Loucy (cell line): ENCODE measurements at regions not wholly inside any gene's neighbourhood (a gene's known extent, or its start where the extent isn't known, plus 50 kb on each side); places are given as distances from the start of the nearest gene placed in this dataset.

Experiments
- EZH2phosphoT487 ChIP-seq: fragments of 200-600 bp; IDR thresholded peaks from 2 replicates; pipeline ENCODE4 v1.6.1; 2018; ENCODE audit warnings: antibody characterized with exemption, mild to moderate bottlenecking, moderate library complexity, borderline replicate concordance
- TF ChIP-seq, protein P1 (sequence below): fragments of 200-600 bp; sonication (generic); conservative IDR thresholded peaks from 2 replicates; pipeline ENCODE4 v1.5.1; 2014; ENCODE audit warnings: mild to moderate bottlenecking, antibody characterized with exemption, low read length

DNA sequence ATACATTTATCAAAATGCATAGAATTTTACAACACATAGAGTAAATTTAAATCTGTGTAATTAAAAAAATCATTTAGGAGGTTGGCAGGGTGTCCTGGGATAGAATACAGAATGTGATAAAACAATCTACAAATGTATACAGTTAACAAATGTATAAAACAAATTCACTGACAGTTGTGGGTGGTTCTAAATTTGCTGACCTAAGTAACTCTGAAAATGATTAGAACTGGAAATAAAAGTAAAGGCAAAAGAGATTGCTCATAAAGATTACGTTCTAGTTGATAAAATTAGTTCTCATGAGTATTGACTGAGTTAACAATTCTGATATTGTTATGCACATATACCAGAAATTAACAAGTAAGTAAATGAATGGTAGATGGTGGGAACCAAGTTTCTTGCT lies 1827.3 kb upstream of the FLRT2 start:
- TF ChIP-seq, protein P1, sequence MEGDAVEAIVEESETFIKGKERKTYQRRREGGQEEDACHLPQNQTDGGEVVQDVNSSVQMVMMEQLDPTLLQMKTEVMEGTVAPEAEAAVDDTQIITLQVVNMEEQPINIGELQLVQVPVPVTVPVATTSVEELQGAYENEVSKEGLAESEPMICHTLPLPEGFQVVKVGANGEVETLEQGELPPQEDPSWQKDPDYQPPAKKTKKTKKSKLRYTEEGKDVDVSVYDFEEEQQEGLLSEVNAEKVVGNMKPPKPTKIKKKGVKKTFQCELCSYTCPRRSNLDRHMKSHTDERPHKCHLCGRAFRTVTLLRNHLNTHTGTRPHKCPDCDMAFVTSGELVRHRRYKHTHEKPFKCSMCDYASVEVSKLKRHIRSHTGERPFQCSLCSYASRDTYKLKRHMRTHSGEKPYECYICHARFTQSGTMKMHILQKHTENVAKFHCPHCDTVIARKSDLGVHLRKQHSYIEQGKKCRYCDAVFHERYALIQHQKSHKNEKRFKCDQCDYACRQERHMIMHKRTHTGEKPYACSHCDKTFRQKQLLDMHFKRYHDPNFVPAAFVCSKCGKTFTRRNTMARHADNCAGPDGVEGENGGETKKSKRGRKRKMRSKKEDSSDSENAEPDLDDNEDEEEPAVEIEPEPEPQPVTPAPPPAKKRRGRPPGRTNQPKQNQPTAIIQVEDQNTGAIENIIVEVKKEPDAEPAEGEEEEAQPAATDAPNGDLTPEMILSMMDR = no peak
- no peak for TF ChIP-seq EZH2phosphoT487
